GM12878 (cell line): ENCODE measurements at regions not wholly inside any gene's neighbourhood (a gene's known extent, or its start where the extent isn't known, plus 50 kb on each side); places are given as distances from the start of the nearest gene placed in this dataset.
A peak's percentile ranks its signal among the peaks of the same experiment; 100 is the strongest.

Experiments used
- BHLHE40 ChIP-seq, 2 experiments: fragments of 450-650 bp in 1 of 2; IDR thresholded peaks; 2 replicates each; pipeline ENCODE4 v1.6.1; 2011 to 2017; ENCODE audit warnings: low read depth in 2 of 2, borderline replicate concordance in 1 of 2, improper control_type of control experiment in 1 of 2, low read length in 1 of 2, mild to moderate bottlenecking in 1 of 2
- CEBPB ChIP-seq, 2 experiments: fragments of 150-350 bp in 1 of 2; IDR thresholded peaks; 2 replicates each; pipeline ENCODE4 v1.6.1; 2012 to 2014; ENCODE audit warnings: low read depth in 2 of 2, low read length in 2 of 2, borderline replicate concordance in 1 of 2, inconsistent platforms in 1 of 2
- CREM ChIP-seq: IDR thresholded peaks from 2 replicates; pipeline ENCODE4 v1.6.1; 2014; ENCODE audit warnings: antibody characterized with exemption, low read depth
- EED ChIP-seq: sonication (generic); IDR thresholded peaks from 2 replicates; pipeline ENCODE4 v1.6.1; 2016; ENCODE audit warnings: antibody characterized with exemption, low read depth
- NFIC ChIP-seq: IDR thresholded peaks from 2 replicates; pipeline ENCODE4 v1.6.1; 2012; ENCODE audit warnings: low read depth, mild to moderate bottlenecking, inconsistent platforms, low read length, moderate library complexity
- NFXL1 ChIP-seq: fragments of 450-650 bp; IDR thresholded peaks from 2 replicates; pipeline ENCODE4 v1.6.1; 2017; ENCODE audit warnings: antibody characterized with exemption, mild to moderate bottlenecking, borderline replicate concordance
- NR2F1 ChIP-seq: fragments of 450-650 bp; conservative IDR thresholded peaks from 2 replicates; pipeline ENCODE4 v1.6.1; 2017; ENCODE audit warnings: mild to moderate bottlenecking
- PML ChIP-seq: IDR thresholded peaks from 2 replicates; pipeline ENCODE4 v1.6.1; 2012; ENCODE audit warnings: low read length, inconsistent platforms
- RAD21 ChIP-seq: IDR thresholded peaks from 2 replicates; pipeline ENCODE4 v1.6.1; 2011; ENCODE audit warnings: mild to moderate bottlenecking, low read depth, low read length, moderate library complexity; ENCODE audit not compliant: insufficient read depth
- RAD51 ChIP-seq: fragments of 450-650 bp; IDR thresholded peaks from 2 replicates; pipeline ENCODE4 v1.6.1; 2016; ENCODE audit warnings: moderate library complexity, mild to moderate bottlenecking, inconsistent platforms
- SMC3 ChIP-seq: IDR thresholded peaks from 2 replicates; pipeline ENCODE4 v1.6.1; 2011; ENCODE audit warnings: low read length, improper control_type of control experiment, borderline replicate concordance
- YY1 ChIP-seq: IDR thresholded peaks from 2 replicates; pipeline ENCODE4 v1.6.1; 2011; ENCODE audit warnings: low read depth, mild to moderate bottlenecking, low read length
- ZNF24 ChIP-seq: fragments of 450-650 bp; IDR thresholded peaks from 2 replicates; pipeline ENCODE4 v1.6.1; 2017; ENCODE audit warnings: antibody characterized with exemption, mild to moderate bottlenecking
- ZNF592 ChIP-seq: fragments of 450-650 bp; IDR thresholded peaks from 2 replicates; pipeline ENCODE4 v1.6.1; 2017; ENCODE audit warnings: mild to moderate bottlenecking, moderate library complexity
- TF ChIP-seq, protein P1 (sequence below): fragments of 450-650 bp; IDR thresholded peaks from 2 replicates; pipeline ENCODE4 v1.6.1; 2017; ENCODE audit warnings: mild to moderate bottlenecking, moderate library complexity
- TF ChIP-seq, protein P2 (sequence below): IDR thresholded peaks from 2 replicates; pipeline ENCODE4 v1.6.1; 2011; ENCODE audit warnings: borderline replicate concordance, low read depth, mild to moderate bottlenecking, moderate library complexity, low read length; ENCODE audit not compliant: insufficient read depth, poor library complexity, severe bottlenecking
- TF ChIP-seq, protein P3 (sequence below): fragments of 450-650 bp; IDR thresholded peaks from 2 replicates; pipeline ENCODE4 v1.6.1; 2017; ENCODE audit warnings: low read depth, mild to moderate bottlenecking, moderate library complexity

DNA sequence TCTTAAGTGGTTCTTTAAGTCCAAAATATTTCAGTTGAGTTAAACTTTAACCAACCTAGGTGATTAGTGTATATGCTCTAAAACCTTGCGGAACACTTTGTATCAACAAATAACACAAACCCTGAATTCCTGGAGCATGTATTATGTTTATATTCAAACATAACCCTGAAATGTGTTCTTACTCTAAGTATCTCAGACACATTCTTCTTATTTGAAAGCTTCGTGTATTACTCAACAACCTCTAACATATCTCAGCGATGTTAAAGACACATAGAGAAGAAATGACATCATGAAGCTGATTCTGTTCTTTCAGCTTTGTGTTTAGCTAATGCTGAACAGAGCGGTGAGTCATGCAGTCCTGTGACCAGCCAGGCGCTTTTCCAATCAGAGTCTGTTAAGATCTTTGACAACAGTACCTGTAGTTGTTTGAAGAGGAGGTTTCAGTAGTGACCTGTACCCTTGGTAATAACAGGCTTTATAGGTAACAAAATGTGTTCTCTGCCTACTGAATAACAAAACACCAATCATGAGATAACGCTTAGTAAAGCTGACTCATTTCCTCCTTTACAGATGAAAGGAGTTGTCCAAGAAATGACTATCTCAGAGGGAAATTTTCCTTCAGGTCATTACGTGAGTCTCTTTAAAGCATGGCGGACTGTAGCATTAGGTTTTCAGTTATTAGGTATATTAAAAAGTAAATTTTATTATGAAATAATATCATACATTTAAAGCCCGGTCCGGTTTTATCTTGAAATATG, 67.3 kb upstream of the KLF6 start (continued):
- TF ChIP-seq SMC3 (no peak; the same call in 1 of the 2 replicates), EED (peak; percentile 71), RAD21 (peak; percentile 21), ZNF24 (peak; percentile 53), NFIC (peak; percentile 96), NR2F1 (peak; percentile 82), NFXL1 (no peak), YY1 (peak; percentile 46; the same call in 1 of the 2 replicates), RAD51 (peak; percentile 55), CREM (peak; percentile 91), ZNF592 (0 out of 2 replicates have a peak, but pooled peaks have one; percentile 42), PML (0 out of 2 replicates have a peak, but pooled peaks have one; percentile 50), CEBPB (IDR thresholded peaks at IDR 0.05; ENCODE audit: borderline replicate concordance in 1 of 2, low read depth in 2 of 2, low read length in 2 of 2) (peak in 1 of 2 experiments; percentile 71; a peak in 1 of 4 replicates), BHLHE40 (IDR thresholded peaks at IDR 0.05; ENCODE audit: borderline replicate concordance in 1 of 2, low read depth in 2 of 2, low read length in 1 of 2) (peak; percentile 31 to 71; a peak in 2 of 4 replicates)
- TF ChIP-seq, protein P1, sequence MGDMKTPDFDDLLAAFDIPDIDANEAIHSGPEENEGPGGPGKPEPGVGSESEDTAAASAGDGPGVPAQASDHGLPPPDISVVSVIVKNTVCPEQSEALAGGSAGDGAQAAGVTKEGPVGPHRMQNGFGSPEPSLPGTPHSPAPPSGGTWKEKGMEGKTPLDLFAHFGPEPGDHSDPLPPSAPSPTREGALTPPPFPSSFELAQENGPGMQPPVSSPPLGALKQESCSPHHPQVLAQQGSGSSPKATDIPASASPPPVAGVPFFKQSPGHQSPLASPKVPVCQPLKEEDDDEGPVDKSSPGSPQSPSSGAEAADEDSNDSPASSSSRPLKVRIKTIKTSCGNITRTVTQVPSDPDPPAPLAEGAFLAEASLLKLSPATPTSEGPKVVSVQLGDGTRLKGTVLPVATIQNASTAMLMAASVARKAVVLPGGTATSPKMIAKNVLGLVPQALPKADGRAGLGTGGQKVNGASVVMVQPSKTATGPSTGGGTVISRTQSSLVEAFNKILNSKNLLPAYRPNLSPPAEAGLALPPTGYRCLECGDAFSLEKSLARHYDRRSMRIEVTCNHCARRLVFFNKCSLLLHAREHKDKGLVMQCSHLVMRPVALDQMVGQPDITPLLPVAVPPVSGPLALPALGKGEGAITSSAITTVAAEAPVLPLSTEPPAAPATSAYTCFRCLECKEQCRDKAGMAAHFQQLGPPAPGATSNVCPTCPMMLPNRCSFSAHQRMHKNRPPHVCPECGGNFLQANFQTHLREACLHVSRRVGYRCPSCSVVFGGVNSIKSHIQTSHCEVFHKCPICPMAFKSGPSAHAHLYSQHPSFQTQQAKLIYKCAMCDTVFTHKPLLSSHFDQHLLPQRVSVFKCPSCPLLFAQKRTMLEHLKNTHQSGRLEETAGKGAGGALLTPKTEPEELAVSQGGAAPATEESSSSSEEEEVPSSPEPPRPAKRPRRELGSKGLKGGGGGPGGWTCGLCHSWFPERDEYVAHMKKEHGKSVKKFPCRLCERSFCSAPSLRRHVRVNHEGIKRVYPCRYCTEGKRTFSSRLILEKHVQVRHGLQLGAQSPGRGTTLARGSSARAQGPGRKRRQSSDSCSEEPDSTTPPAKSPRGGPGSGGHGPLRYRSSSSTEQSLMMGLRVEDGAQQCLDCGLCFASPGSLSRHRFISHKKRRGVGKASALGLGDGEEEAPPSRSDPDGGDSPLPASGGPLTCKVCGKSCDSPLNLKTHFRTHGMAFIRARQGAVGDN = peak; percentile 79
- TF ChIP-seq, protein P2, sequence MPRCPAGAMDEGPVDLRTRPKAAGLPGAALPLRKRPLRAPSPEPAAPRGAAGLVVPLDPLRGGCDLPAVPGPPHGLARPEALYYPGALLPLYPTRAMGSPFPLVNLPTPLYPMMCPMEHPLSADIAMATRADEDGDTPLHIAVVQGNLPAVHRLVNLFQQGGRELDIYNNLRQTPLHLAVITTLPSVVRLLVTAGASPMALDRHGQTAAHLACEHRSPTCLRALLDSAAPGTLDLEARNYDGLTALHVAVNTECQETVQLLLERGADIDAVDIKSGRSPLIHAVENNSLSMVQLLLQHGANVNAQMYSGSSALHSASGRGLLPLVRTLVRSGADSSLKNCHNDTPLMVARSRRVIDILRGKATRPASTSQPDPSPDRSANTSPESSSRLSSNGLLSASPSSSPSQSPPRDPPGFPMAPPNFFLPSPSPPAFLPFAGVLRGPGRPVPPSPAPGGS = peak; percentile 84
- TF ChIP-seq, protein P3, sequence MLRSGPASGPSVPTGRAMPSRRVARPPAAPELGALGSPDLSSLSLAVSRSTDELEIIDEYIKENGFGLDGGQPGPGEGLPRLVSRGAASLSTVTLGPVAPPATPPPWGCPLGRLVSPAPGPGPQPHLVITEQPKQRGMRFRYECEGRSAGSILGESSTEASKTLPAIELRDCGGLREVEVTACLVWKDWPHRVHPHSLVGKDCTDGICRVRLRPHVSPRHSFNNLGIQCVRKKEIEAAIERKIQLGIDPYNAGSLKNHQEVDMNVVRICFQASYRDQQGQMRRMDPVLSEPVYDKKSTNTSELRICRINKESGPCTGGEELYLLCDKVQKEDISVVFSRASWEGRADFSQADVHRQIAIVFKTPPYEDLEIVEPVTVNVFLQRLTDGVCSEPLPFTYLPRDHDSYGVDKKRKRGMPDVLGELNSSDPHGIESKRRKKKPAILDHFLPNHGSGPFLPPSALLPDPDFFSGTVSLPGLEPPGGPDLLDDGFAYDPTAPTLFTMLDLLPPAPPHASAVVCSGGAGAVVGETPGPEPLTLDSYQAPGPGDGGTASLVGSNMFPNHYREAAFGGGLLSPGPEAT = peak; percentile 92
